ENCODE measurements at regions not wholly inside any gene's neighbourhood (a gene's known extent, or its start where the extent isn't known, plus 50 kb on each side); places are given as distances from the start of the nearest gene placed in this dataset.

DNA sequence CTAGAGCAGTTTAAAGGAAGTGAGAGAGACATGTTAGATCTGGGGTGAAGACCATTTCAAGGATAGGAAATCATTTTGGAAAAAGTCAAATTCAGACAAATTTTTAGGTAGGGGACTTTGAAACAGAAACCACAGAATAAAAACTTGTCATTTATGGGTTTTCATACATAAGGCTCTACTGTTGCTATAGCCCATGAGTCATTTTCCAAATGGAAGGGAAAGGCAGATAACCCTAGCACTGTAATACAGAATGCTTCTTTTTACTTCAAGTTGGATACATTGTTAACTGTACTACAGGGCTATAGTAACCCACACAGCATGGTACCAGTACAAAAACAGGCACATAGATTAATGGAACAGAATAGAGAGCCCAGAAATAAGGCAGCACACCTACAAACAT lies 455.4 kb downstream of the EBF1 start:
- no peak for DNase-seq

DNA sequence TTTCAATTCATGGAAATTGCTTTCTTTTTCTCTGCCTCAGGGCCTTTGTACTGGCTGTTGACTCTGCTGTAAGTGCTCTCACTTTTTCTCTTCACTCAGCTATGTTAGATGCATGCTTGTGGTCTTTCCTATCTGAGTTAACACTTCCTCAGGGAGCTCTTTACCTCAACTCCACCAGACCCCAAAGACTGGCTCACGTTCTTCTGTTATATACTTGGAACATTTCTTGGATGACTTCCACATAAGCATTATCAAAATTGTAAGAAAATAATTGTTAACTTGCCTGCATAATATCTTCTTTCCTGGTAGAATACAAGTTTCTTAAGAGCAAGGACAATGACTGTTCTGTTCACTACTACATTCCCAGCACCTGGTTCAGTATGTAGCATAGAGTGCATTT lies 455.9 kb downstream of the EBF1 start:
- no peak for DNase-seq

GRCh38 chr5:158642879-158643278 lies 456.8 kb downstream of the EBF1 start:
- peak; percentile 53 for DNase-seq

DNA sequence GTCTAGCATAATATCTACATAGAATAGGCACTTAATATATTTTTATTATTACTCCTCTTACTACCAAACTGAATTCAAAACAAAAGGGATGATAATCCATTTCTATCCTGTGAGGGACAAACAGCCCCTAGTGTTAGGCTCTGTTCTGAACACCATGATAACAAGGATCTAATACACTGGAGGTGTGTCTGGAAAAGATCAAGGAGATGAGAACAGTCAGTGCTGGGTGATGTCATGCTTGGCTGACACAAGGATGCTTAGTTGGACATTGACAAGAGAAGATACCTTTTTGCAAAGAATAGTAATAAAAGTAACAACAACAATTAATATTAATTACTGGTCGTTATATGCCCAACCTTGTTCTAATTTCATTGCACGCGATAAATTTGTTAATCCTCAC lies 458.7 kb downstream of the EBF1 start:
- no peak for DNase-seq

DNA sequence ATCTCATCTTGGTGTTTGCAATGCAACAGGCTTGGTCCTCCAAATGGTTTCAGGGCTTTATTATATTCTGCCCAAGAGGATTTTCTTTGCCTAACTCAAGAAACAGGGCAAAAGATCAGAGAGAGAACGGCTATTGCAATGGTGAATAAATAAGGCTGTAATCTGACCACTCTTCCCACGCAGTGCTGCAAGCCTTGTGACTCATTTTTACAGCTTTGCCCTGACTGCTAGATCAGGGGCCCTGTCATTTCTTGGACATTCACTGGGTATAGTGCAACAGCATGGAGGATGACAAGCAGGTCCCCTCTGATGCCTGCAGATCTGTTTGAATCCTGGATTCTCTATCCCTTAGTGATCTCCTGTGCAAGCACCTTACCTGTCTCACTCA lies 459.1 kb downstream of the EBF1 start:
- no peak for DNase-seq

- peak; percentile 24 for DNase-seq
Observed at GRCh38 chr5:158639881-158640592, 459.7 kb downstream of the EBF1 start.

DNA sequence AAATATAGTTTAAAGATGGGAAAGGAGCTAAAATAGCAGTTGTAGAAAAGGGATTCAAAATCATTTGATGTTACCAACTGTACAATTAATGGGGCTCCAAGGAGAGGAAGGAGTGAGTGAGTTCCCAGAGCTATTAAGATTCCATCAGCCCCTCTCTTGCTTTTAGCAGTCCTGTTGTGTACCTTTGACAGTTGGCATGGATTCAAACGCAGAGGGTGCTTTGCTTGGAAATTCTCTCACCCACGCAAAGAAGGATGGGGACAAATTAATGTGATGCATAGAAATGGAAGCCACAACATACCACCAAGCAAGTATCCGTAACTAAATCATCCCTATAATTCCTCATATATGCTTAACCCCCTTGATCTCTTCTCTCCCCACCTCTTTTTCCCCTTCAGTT lies 461.3 kb downstream of the EBF1 start:
- DNase-seq, result no peak

DNA sequence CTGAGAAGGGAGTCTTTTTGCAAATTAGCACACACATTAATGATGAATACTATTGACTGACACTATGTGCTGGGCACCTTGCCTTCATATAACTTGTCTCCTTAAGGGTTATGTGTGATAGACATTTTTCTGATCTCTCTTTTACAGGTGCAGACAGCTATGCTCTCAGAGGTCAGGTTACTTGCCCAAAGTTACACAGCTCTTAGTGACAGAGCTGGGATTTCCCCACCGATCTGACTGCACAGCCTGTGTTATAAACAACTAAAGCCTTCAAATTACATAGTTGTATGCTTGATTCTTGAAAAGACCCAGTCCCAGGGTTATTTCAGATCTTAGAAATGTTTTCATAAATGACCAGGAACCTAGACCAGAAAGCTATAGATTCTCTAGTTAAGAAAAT lies 462.7 kb downstream of the EBF1 start:
- no peak for DNase-seq

GRCh38 chr5:158635565-158635964 lies 464.2 kb downstream of the EBF1 start:
- no peak for DNase-seq

DNA sequence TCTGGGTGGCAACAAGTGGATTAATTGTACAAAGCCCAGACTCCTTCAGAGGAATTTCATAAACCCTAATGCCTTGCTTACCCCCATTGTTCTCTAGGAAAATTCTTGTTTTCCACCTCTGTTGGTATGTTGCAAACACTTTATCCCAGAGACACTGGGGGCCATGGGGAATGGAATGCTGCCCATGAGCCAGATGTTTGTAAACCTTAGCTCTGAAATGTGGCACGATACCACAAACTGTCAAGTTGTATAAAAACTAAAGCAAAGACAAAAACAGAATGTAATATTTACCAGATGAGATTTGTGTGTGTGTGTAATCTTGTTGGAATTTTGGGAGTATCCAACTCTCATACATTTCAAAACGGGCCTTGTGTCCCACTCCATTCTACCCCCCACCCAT lies 465.0 kb downstream of the EBF1 start:
- DNase-seq, result no peak

GRCh38 chr5:158629591-158630312 lies 470.0 kb downstream of the EBF1 start:
- DNase-seq, result no peak

- no peak for DNase-seq
Observed at GRCh38 chr5:158626718-158627117, 473.0 kb downstream of the EBF1 start.

DNA sequence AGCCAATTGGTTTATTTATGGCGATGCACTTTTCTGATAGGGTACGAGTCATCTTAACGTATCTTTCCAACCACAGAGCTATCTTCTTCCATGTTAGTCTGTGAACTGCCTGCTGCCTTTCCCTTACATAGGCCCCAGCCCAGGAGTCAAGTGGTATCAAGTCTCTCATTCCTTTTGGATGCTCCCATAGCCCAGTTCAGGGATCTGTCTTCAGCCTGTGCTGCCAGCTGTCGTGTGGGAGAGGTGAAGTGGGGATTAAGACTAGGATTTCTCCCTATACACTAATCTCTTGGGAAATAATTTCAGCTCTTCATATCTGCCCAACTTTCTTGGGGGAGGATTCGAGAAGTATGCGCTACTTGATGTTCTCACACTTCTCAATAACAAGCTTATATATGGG lies 475.7 kb downstream of the EBF1 start:
- DNase-seq, result no peak

DNA sequence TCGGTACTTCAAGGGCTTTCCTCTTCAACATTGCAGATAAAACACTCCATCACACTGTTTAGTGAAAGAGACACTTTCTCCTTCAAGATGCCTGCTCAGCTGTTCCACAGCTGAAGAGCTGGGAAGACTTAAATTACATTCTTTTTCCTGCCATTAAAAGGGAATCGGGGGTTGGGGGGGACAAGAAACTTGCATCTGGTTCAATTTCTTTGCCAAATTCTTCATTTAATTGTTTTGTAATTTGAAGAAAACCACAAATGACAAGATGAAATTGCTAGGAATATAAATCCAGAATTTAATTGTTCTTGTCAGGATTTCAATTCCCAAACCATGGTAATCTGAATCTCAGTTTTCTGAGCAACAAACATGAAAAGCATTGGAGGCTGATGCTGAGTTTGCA lies 478.3 kb downstream of the EBF1 start:
- DNase-seq, result no peak

- no peak for DNase-seq
Observed at GRCh38 chr5:158619083-158619788, 480.5 kb downstream of the EBF1 start.

GRCh38 chr5:158618256-158618655 lies 481.5 kb downstream of the EBF1 start:
- DNase-seq, result no peak

DNA sequence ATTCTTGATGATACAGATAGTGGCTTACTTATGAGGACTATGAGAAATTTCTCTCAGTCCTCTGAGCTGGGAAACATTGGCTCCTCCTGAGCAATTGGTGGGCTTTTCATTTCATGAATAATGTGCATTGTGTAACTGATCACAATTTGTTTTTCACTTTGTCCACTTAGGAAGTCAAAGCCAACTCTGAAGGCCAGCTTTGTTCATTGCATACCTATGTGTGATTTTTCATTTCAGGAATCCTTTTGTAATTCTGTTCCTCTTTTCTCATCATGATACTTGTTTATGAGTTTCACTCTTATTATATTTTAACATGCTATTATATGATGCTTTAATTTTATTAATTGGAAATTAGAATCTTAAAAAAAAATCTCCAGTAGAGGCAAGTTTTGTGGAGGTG lies 483.0 kb downstream of the EBF1 start:
- no peak for DNase-seq

- no peak for DNase-seq
Observed at GRCh38 chr5:158614951-158615350, 484.8 kb downstream of the EBF1 start.

DNA sequence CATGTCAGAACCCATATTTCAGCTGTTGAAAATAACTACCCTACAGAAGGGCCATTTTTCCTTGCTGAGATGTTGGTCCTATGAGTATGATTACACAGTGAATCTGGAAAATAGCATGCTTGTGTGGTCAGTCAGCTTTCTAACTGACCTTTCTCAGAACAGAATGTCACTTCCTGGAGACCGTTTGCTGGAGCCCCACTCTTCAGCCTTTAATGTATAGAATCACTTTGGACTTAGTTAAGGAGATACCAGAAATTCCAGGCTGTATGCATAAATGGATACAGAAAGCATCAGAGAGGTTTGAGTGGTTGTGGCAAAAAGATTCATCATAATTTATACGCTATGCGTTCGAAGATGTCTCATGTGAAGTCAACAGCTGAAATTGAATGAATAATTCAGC lies 488.1 kb downstream of the EBF1 start:
- DNase-seq, result no peak

- DNase-seq, result no peak
Observed at GRCh38 chr5:158610051-158610415, 489.7 kb downstream of the EBF1 start.

- DNase-seq, result no peak
Observed at GRCh38 chr5:158609333-158610050, 490.2 kb downstream of the EBF1 start.

GRCh38 chr5:158607088-158607487 lies 492.6 kb downstream of the EBF1 start:
- no peak for DNase-seq

DNA sequence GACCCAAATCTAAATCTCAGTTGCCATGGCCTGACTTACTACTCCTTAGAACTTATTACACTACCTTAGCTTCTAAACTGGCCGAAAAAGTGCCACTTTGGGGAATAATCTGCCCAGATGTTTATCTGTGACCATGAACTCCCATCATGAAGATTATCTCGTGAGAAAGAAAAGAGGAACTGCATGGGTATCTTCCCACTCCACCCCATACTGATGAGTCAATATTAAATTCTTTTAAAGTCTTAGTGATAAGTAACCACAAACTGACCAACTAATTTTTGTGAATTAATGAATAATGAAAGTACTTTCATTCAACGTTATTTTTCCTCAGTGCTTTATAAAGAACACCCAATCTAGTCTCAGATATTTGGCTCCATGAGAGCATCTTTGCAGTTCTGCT lies 493.5 kb downstream of the EBF1 start:
- no peak for DNase-seq

DNA sequence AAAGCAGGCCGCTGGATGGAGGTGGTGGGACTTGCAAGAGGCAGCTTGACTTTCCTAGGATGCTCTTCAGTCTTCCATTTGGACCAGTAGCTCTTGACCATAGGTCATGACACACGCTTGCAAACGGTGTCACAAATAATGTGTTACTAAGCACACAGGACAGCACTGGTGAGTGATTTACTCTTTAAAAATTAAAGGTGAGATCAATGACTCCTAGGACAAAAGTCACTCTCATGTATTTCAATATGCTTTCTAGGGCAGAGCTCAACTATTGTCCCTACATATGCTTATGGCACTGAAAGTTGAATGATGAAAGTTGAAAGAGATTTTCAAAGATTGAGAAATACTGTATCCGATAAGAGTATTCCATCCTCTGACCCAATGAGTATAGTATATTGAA lies 496.7 kb downstream of the EBF1 start:
- no peak for DNase-seq
